GM19351 (cell line): ENCODE measurements at regions not wholly inside any gene's neighbourhood (a gene's known extent, or its start where the extent isn't known, plus 50 kb on each side); places are given as distances from the start of the nearest gene placed in this dataset.
"Not testable (repeated sequence)": the region's sequence is repeated elsewhere in the genome, so short reads cannot be mapped to it uniquely, and the experiment has no call there.

Experiments used
- ATAC-seq: cut with Tn5 transposase; IDR thresholded peaks from one replicate; pipeline ENCODE4 v1.9.1; 2021; ENCODE audit warnings: mild to moderate bottlenecking, moderate library complexity; ENCODE audit not compliant: unreplicated experiment

GRCh38 chr1:223018534-223018933 is 124.5 kb downstream of the TLR5 start:
- ATAC-seq, result no peak

- no peak for ATAC-seq
These were observed 123.8 kb downstream of the TLR5 start for GRCh38 chr1:223019256-223019655.

GRCh38 chr1:223020770-223021169 is 122.3 kb downstream of the TLR5 start:
- ATAC-seq, result no peak

GRCh38 chr1:223022641-223023473 is 120.2 kb downstream of the TLR5 start:
- no peak for ATAC-seq

- ATAC-seq, result no peak
These were observed 119.2 kb downstream of the TLR5 start for GRCh38 chr1:223023863-223024262.

- ATAC-seq, result not testable (repeated sequence)
These were observed 118.6 kb downstream of the TLR5 start for GRCh38 chr1:223024486-223024885.

- ATAC-seq, result not testable (repeated sequence)
These were observed 117.8 kb downstream of the TLR5 start for GRCh38 chr1:223025190-223025734.

- not testable (repeated sequence) for ATAC-seq
These were observed 116.4 kb downstream of the TLR5 start for GRCh38 chr1:223026639-223027038.

- ATAC-seq, result no peak
These were observed 112.9 kb downstream of the TLR5 start for GRCh38 chr1:223029985-223030769.

GRCh38 chr1:223030871-223031400 is 112.1 kb downstream of the TLR5 start:
- ATAC-seq, result no peak

- no peak for ATAC-seq
These were observed 111.1 kb downstream of the TLR5 start for GRCh38 chr1:223031733-223032601.

GRCh38 chr1:223033658-223034057 is 109.4 kb downstream of the TLR5 start:
- ATAC-seq, result no peak

- ATAC-seq, result no peak
These were observed 108.7 kb downstream of the TLR5 start for GRCh38 chr1:223034270-223034798.

GRCh38 chr1:223035724-223036478 is 107.1 kb downstream of the TLR5 start:
- no peak for ATAC-seq

- ATAC-seq, result no peak
These were observed 106.6 kb downstream of the TLR5 start for GRCh38 chr1:223036479-223036845.

- ATAC-seq, result no peak
These were observed 105.2 kb downstream of the TLR5 start for GRCh38 chr1:223037845-223038244.

GRCh38 chr1:223038288-223039006 is 104.6 kb downstream of the TLR5 start:
- ATAC-seq, result no peak

GRCh38 chr1:223039990-223040389 is 103.1 kb downstream of the TLR5 start:
- ATAC-seq, result no peak

- ATAC-seq, result no peak
These were observed 101.6 kb downstream of the TLR5 start for GRCh38 chr1:223041481-223041880.
